H9 (cell line): ENCODE measurements at regions not wholly inside any gene's neighbourhood (a gene's known extent, or its start where the extent isn't known, plus 50 kb on each side); places are given as distances from the start of the nearest gene placed in this dataset.

ENCODE experiments used
- DNase-seq: peaks from one replicate; pipeline ENCODE4 v3.0.0-alpha.2; 2017
- H2AFZ ChIP-seq: one replicate; pipeline ENCODE4 v1.6.1; 2013; ENCODE audit warnings: mild to moderate bottlenecking, low read length, control low read depth, moderate library complexity
- H2AK5ac ChIP-seq: 2 replicates; pipeline ENCODE4 v1.6.1; 2013; ENCODE audit warnings: low read length, control low read depth, mixed read lengths; ENCODE audit not compliant: insufficient read length
- H2BK120ac ChIP-seq: one replicate; pipeline ENCODE4 v1.6.1; 2013; ENCODE audit warnings: low read depth, mild to moderate bottlenecking, low read length, control low read depth, inconsistent platforms; ENCODE audit not compliant: poor library complexity, severe bottlenecking
- H2BK12ac ChIP-seq: 2 replicates; pipeline ENCODE4 v1.6.1; 2013; ENCODE audit warnings: low read length, control low read depth, mixed read lengths, low read depth; ENCODE audit not compliant: insufficient read length
- H2BK15ac ChIP-seq: 2 replicates; pipeline ENCODE4 v1.6.1; 2013; ENCODE audit warnings: low read depth, low read length, control low read depth
- H2BK20ac ChIP-seq: one replicate; pipeline ENCODE4 v1.6.1; 2013; ENCODE audit warnings: low read depth, mild to moderate bottlenecking, low read length, control low read depth, inconsistent platforms; ENCODE audit not compliant: poor library complexity, severe bottlenecking
- H2BK5ac ChIP-seq: 2 replicates; pipeline ENCODE4 v1.6.1; 2013; ENCODE audit warnings: low read length, control low read depth, mixed read lengths; ENCODE audit not compliant: insufficient read length
- H3K14ac ChIP-seq: 2 replicates; pipeline ENCODE4 v1.6.1; 2013; ENCODE audit warnings: low read length, control low read depth; ENCODE audit not compliant: insufficient read depth
- H3K18ac ChIP-seq: 2 replicates; pipeline ENCODE4 v1.6.1; 2013; ENCODE audit warnings: low read depth, mild to moderate bottlenecking, mixed read lengths, low read length, control low read depth; ENCODE audit not compliant: insufficient read length
- H3K23ac ChIP-seq: 2 replicates; pipeline ENCODE4 v1.6.1; 2013; ENCODE audit warnings: low read length, control low read depth, mixed read lengths, low read depth; ENCODE audit not compliant: insufficient read length
- H3K23me2 ChIP-seq: 2 replicates; pipeline ENCODE4 v1.6.1; 2013; ENCODE audit warnings: low read depth, mild to moderate bottlenecking, mixed read lengths, low read length, control low read depth; ENCODE audit not compliant: insufficient read length, poor library complexity, severe bottlenecking
- H3K27ac ChIP-seq: 2 replicates; pipeline ENCODE4 v1.5.1; 2013; ENCODE audit warnings: low read length, control low read depth, mixed read lengths, low read depth; ENCODE audit not compliant: insufficient read length
- H3K27me3 ChIP-seq: 2 replicates; pipeline ENCODE4 v1.6.1; 2013; ENCODE audit warnings: low read length, control low read depth, inconsistent platforms; ENCODE audit not compliant: insufficient read depth
- H3K4ac ChIP-seq: 2 replicates; pipeline ENCODE4 v1.6.1; 2013; ENCODE audit warnings: low read depth, mild to moderate bottlenecking, control low read depth, inconsistent platforms, low read length, moderate library complexity
- H3K4me1 ChIP-seq: 2 replicates; pipeline ENCODE4 v1.6.1; 2013; ENCODE audit warnings: low read length, control low read depth, inconsistent platforms; ENCODE audit not compliant: insufficient read depth
- H3K4me2 ChIP-seq: 2 replicates; pipeline ENCODE4 v1.6.1; 2013; ENCODE audit warnings: low read length, control low read depth, mixed read lengths; ENCODE audit not compliant: insufficient read length, insufficient read depth
- H3K56ac ChIP-seq: 2 replicates; pipeline ENCODE4 v1.6.1; 2013; ENCODE audit warnings: low read depth, mild to moderate bottlenecking, mixed read lengths, low read length, control low read depth; ENCODE audit not compliant: insufficient read length
- H3K79me1 ChIP-seq: 2 replicates; pipeline ENCODE4 v1.6.1; 2013; ENCODE audit warnings: low read depth, mild to moderate bottlenecking, moderate library complexity, low read length, control low read depth, inconsistent platforms; ENCODE audit not compliant: insufficient read depth, poor library complexity, severe bottlenecking
- H3K79me2 ChIP-seq: 2 replicates; pipeline ENCODE4 v1.6.1; 2013; ENCODE audit warnings: low read length, control low read depth, inconsistent platforms; ENCODE audit not compliant: insufficient read depth
- H3K9ac ChIP-seq: 2 replicates; pipeline ENCODE4 v1.6.1; 2013; ENCODE audit warnings: low read length, control low read depth, mixed read lengths; ENCODE audit not compliant: insufficient read length; ENCODE audit errors: extremely low read depth
- H3K9me3 ChIP-seq: one replicate; pipeline ENCODE4 v1.6.1; 2013; ENCODE audit warnings: low read depth, low read length, inconsistent platforms; ENCODE audit not compliant: control insufficient read depth
- H3T11ph ChIP-seq: one replicate; pipeline ENCODE4 v1.6.1; 2013; ENCODE audit warnings: mild to moderate bottlenecking, low read length, control low read depth, inconsistent platforms
- H4K20me1 ChIP-seq: one replicate; pipeline ENCODE4 v1.6.1; 2013; ENCODE audit not compliant: control insufficient read depth, insufficient read length, insufficient read depth
- H4K5ac ChIP-seq: 2 replicates; pipeline ENCODE4 v1.6.1; 2013; ENCODE audit warnings: low read depth, mild to moderate bottlenecking, mixed read lengths, low read length, control low read depth; ENCODE audit not compliant: insufficient read length
- H4K8ac ChIP-seq: replicated peaks from 2 replicates; pipeline ENCODE4 v1.6.1; 2013; ENCODE audit warnings: low read length, control low read depth, mixed read lengths, low read depth; ENCODE audit not compliant: insufficient read length
- H4K91ac ChIP-seq: 2 replicates; pipeline ENCODE4 v1.6.1; 2013; ENCODE audit warnings: low read depth, mild to moderate bottlenecking, moderate library complexity, mixed read lengths, low read length, control low read depth; ENCODE audit not compliant: insufficient read length
- H3K27ac Mint-ChIP-seq, 3 experiments: 2 replicates in 2 of 3; 3 replicates in 1 of 3; pipeline ENCODE4 v1.8.0; 2020 to 2021; ENCODE audit warnings: mixed read lengths in 3 of 3, mild to moderate bottlenecking in 1 of 3, moderate library complexity in 1 of 3
- H3K27me3 Mint-ChIP-seq: 2 replicates; pipeline ENCODE4 v1.8.0; 2021; ENCODE audit warnings: low read depth, mild to moderate bottlenecking, moderate library complexity, mixed read lengths
- H3K36me3 Mint-ChIP-seq, 3 experiments: 2 replicates in 2 of 3; 3 replicates in 1 of 3; pipeline ENCODE4 v1.8.0; 2020 to 2021; ENCODE audit warnings: low read depth in 3 of 3, mixed read lengths in 3 of 3; ENCODE audit not compliant: insufficient read depth in 1 of 3
- H3K4me1 Mint-ChIP-seq, 2 experiments: 2 replicates each; pipeline ENCODE4 v1.8.0; 2020; ENCODE audit warnings: mixed read lengths in 2 of 2
- H3K4me3 Mint-ChIP-seq, 2 experiments: 2 replicates in 1 of 2; 3 replicates in 1 of 2; pipeline ENCODE4 v1.8.0; 2020 to 2021; ENCODE audit warnings: mild to moderate bottlenecking in 2 of 2, mixed read lengths in 2 of 2, moderate library complexity in 1 of 2
- H3K9me3 Mint-ChIP-seq, 2 experiments: 2 replicates in 1 of 2; 3 replicates in 1 of 2; pipeline ENCODE4 v1.8.0; 2020; ENCODE audit warnings: mild to moderate bottlenecking in 2 of 2, mixed read lengths in 2 of 2, moderate library complexity in 1 of 2
- whole genome bisulfite sequencing: extraction: QIAGEN DNeasy Blood & Tissue Kit; methylation state at CpG from one replicate; pipeline ENCODE4 v1.1.7; 2013; ENCODE audit warnings: missing lambda C conversion rate, low lambda C conversion rate, mixed read lengths; ENCODE audit not compliant: insufficient read length; ENCODE audit errors: extremely low coverage; 5-methylcytosine and 5-hydroxymethylcytosine counted together
- TF ChIP-seq, protein P1 (sequence below): fragments of 200-600 bp; sonication (generic); conservative IDR thresholded peaks from 3 replicates; pipeline ENCODE4 v1.8.0; 2021; ENCODE audit warnings: antibody characterized with exemption, mild to moderate bottlenecking

DNA sequence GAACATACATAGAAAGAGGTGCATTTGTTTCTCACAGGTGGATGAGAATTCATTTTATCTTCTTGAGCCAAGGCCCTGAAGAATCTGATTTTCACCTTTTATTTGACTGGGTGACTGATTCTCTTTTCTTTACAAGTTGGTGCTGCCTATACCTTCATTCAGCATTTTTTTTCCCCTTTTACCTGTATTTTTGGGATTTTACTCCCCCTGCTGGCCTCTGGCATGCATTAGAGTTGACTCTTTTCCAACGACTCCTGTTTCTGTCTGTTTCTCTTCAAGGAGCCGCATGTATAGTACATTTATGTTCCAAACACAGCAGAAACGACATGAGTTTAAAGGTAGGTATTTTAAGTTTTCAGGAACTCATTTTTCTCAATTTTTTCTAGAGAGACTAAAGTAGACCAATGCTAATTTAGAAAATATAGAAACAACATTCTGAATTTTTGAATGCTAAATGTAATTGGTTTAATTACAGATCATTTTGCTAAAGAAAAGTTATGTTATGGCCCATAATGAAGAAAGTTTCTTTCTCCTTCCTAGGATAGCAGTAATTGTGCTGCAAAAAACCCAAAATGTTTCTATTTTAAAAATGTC, 149.8 kb upstream of the HDAC9 start:
- Histone ChIP-seq H3T11ph (no peak overlapping the region), H3K23ac (no peak overlapping the region), H4K8ac (no peak overlapping the region), H3K18ac (no peak overlapping the region), H3K4me1 (no peaks in the 10 kb centered on the region), H3K27me3 (no peaks in the 10 kb centered on the region), H4K5ac (no peak overlapping the region), H2BK20ac (no peak overlapping the region), H3K4ac (no peak overlapping the region), H3K9me3 (no peaks in the 10 kb centered on the region), H3K14ac (no peak overlapping the region), H3K79me1 (no peaks in the 10 kb centered on the region), H3K27ac (no peak overlapping the region), H3K23me2 (no peaks in the 10 kb centered on the region), H2AK5ac (no peak overlapping the region), H4K91ac (no peak overlapping the region), H2BK120ac (no peak overlapping the region), H2BK5ac (no peak overlapping the region), H3K4me2 (no peak overlapping the region), H4K20me1 (no peaks in the 10 kb centered on the region), H2BK15ac (no peak overlapping the region), H2AFZ (no peak overlapping the region), H3K79me2 (no peaks in the 10 kb centered on the region), H3K56ac (no peak overlapping the region), H3K9ac (no peak overlapping the region), H2BK12ac (no peak overlapping the region)
- no CpG with 5 or more reads among the region's 3 CpGs for WGBS
- TF ChIP-seq, protein P1, sequence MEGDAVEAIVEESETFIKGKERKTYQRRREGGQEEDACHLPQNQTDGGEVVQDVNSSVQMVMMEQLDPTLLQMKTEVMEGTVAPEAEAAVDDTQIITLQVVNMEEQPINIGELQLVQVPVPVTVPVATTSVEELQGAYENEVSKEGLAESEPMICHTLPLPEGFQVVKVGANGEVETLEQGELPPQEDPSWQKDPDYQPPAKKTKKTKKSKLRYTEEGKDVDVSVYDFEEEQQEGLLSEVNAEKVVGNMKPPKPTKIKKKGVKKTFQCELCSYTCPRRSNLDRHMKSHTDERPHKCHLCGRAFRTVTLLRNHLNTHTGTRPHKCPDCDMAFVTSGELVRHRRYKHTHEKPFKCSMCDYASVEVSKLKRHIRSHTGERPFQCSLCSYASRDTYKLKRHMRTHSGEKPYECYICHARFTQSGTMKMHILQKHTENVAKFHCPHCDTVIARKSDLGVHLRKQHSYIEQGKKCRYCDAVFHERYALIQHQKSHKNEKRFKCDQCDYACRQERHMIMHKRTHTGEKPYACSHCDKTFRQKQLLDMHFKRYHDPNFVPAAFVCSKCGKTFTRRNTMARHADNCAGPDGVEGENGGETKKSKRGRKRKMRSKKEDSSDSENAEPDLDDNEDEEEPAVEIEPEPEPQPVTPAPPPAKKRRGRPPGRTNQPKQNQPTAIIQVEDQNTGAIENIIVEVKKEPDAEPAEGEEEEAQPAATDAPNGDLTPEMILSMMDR = peak; percentile 87
- peaks cover 3 to 9% (median 3%) of the 10 kb centered on the region in 3 experiments; a peak in 5 of 7 replicates for H3K36me3 Mint-ChIP-seq
- no peaks in the 10 kb centered on the region for H3K27me3 Mint-ChIP-seq
- no peak overlapping the region for H3K27ac Mint-ChIP-seq
- H3K4me3 Mint-ChIP-seq = no peak overlapping the region
- peak; percentile 49 for DNase-seq
- peaks cover 3 to 6% of the 10 kb centered on the region in 2 experiments for H3K4me1 Mint-ChIP-seq
- H3K9me3 Mint-ChIP-seq = peaks cover 7 to 9% of the 10 kb centered on the region in 2 experiments
